ENCODE measurements at regions not wholly inside any gene's neighbourhood (a gene's known extent, or its start where the extent isn't known, plus 50 kb on each side); places are given as distances from the start of the nearest gene placed in this dataset.

DNA sequence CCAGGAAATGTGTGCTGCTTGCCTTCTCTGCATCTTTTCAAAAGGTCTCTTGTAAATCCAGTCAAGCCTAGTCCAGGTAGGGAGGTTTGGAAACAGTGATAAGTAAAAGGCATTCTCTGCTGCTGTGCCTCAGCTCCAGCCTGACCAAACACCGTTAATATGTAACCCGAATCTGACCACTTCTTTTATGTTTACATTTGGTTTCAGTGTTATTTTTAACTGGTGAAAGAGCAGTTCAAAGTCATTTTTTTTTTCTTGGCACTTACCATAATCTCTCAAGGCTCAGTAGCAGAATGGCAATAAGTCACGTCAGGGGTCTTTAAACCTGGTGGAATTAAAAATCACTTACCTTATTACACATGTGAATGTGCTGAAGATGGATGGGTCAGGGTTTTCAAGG is 216.8 kb downstream of the PTEN start:
- intact Hi-C loops (cut with DNase I): no loop called here
- peak; percentile 96 for FAIRE-seq
- peak in 3 of 5 donors; percentile 36 to 82 (median 77) for DNase-seq
- TF ChIP-seq, protein P1, sequence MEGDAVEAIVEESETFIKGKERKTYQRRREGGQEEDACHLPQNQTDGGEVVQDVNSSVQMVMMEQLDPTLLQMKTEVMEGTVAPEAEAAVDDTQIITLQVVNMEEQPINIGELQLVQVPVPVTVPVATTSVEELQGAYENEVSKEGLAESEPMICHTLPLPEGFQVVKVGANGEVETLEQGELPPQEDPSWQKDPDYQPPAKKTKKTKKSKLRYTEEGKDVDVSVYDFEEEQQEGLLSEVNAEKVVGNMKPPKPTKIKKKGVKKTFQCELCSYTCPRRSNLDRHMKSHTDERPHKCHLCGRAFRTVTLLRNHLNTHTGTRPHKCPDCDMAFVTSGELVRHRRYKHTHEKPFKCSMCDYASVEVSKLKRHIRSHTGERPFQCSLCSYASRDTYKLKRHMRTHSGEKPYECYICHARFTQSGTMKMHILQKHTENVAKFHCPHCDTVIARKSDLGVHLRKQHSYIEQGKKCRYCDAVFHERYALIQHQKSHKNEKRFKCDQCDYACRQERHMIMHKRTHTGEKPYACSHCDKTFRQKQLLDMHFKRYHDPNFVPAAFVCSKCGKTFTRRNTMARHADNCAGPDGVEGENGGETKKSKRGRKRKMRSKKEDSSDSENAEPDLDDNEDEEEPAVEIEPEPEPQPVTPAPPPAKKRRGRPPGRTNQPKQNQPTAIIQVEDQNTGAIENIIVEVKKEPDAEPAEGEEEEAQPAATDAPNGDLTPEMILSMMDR (IDR thresholded peaks at IDR 0.05; ENCODE audit: borderline replicate concordance, extremely low read depth, insufficient read depth): no peak
- H3K9ac ChIP-seq (ENCODE audit: low read length in 3 of 3): peak overlapping the region in 1 of 3 donors; percentile 5
- peak overlapping the region; percentile 29 to 54 for H3K27ac ChIP-seq (ENCODE audit: low read depth in 2 of 2, low read length in 2 of 2)
- no peaks in the 10 kb centered on the region for H3K36me3 ChIP-seq (ENCODE audit: control insufficient read depth in 2 of 3, insufficient read depth in 3 of 3, low read length in 3 of 3)
- H3K9me3 ChIP-seq (ENCODE audit: control insufficient read depth in 2 of 3, insufficient read depth in 1 of 3, low read length in 3 of 3): no peaks in the 10 kb centered on the region
- H3K4me3 ChIP-seq (ENCODE audit: low read length in 3 of 3): peak overlapping the region in 1 of 3 donors; percentile 2
- H3K4me1 ChIP-seq (ENCODE audit: control insufficient read depth in 2 of 3, insufficient read depth in 2 of 3, low read depth in 1 of 3, low read length in 3 of 3): peaks cover 4 to 19% (median 9%) of the 10 kb centered on the region in 3 donors
- H3K27me3 ChIP-seq (ENCODE audit: control insufficient read depth, insufficient read depth, low read length): no peaks in the 10 kb centered on the region

DNA sequence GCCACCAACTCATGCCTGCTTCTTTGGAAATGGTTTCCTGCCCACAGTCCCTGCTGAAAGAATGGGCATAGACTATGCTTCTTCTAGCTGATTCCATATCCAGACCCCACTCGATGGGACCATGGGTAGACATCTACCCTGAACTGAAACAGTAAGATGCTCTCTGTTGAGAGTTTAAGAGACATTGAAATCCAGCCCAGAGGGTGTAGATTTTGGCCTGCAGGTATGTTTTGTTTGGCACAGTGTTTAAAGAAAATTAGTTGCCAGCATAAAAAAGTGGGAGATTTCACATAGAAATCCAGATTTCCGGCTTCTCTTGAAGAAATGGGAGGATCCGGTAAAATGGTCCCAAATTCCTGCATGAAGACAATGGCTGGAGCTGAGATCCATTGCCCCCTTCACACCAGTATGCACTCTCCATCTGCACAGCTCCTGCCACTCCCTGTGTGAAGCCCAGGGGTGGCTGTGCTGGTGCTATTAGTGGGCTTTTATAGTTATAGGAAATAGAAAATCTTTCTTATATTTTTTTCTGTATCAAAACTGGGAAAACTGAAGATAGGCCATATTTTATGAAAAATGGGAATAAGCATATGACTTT is 218.1 kb downstream of the PTEN start:
- FAIRE-seq (no peak), DNase-seq (no peak)
- intact Hi-C loops (cut with DNase I): no loop called here
- H3K27ac ChIP-seq (ENCODE audit: low read depth in 2 of 2, low read length in 2 of 2): no peak overlapping the region
- H3K27me3 ChIP-seq (ENCODE audit: control insufficient read depth, insufficient read depth, low read length): no peaks in the 10 kb centered on the region
- peaks cover 4 to 19% (median 9%) of the 10 kb centered on the region in 3 donors for H3K4me1 ChIP-seq (ENCODE audit: control insufficient read depth in 2 of 3, insufficient read depth in 2 of 3, low read depth in 1 of 3, low read length in 3 of 3)
- no peaks in the 10 kb centered on the region for H3K9me3 ChIP-seq (ENCODE audit: control insufficient read depth in 2 of 3, insufficient read depth in 1 of 3, low read length in 3 of 3)
- peak overlapping the region in 1 of 3 donors; percentile 20 for H3K9ac ChIP-seq (ENCODE audit: low read length in 3 of 3)
- H3K36me3 ChIP-seq (ENCODE audit: control insufficient read depth in 2 of 3, insufficient read depth in 3 of 3, low read length in 3 of 3): no peaks in the 10 kb centered on the region
- no peak overlapping the region for H3K4me3 ChIP-seq (ENCODE audit: low read length in 3 of 3)
- TF ChIP-seq, protein P1 (IDR thresholded peaks at IDR 0.05; ENCODE audit: borderline replicate concordance, extremely low read depth, insufficient read depth): no peak

DNA sequence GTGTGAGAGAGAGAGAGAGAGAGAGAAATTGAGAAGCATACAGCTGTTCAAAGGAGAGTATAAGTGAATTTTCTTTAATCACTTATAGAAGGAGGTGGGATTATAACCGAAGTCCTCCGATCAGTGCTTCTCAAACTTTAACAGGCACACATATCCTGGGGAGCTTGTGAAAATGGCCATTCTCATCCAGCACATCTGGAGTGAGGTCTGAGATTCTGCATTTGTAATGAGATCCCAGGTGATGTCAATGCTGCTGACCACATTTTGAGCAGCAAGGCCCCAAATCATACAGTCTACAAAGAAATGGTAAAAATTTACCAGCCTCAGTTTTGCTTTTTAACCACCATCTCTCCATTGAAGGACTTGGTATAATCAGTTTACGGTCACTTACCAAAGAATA is 219.0 kb downstream of the PTEN start:
- intact Hi-C loops (cut with DNase I): no loop called here
- H3K4me1 ChIP-seq (ENCODE audit: control insufficient read depth in 2 of 3, insufficient read depth in 2 of 3, low read depth in 1 of 3, low read length in 3 of 3): peaks cover 4 to 19% (median 9%) of the 10 kb centered on the region in 3 donors
- H3K36me3 ChIP-seq (ENCODE audit: control insufficient read depth in 2 of 3, insufficient read depth in 3 of 3, low read length in 3 of 3): no peaks in the 10 kb centered on the region
- H3K9ac ChIP-seq (ENCODE audit: low read length in 3 of 3): no peak overlapping the region
- H3K27ac ChIP-seq (ENCODE audit: low read depth in 2 of 2, low read length in 2 of 2): peak overlapping the region in 1 of 2 donors; percentile 32
- no peaks in the 10 kb centered on the region for H3K27me3 ChIP-seq (ENCODE audit: control insufficient read depth, insufficient read depth, low read length)
- no peaks in the 10 kb centered on the region for H3K9me3 ChIP-seq (ENCODE audit: control insufficient read depth in 2 of 3, insufficient read depth in 1 of 3, low read length in 3 of 3)
- TF ChIP-seq, protein P1 (IDR thresholded peaks at IDR 0.05; ENCODE audit: borderline replicate concordance, extremely low read depth, insufficient read depth): no peak
- H3K4me3 ChIP-seq (ENCODE audit: low read length in 3 of 3): no peak overlapping the region
- no peak for FAIRE-seq
- no peak for DNase-seq

Data from kidney (tissue), 13 donors.